Ovary (tissue), 7 donors: ENCODE measurements at regions not wholly inside any gene's neighbourhood (a gene's known extent, or its start where the extent isn't known, plus 50 kb on each side); places are given as distances from the start of the nearest gene placed in this dataset.

Experiments used
- DNase-seq, 5 donors: peaks; one replicate each; pipeline ENCODE4 v3.0.0-alpha.2; 2019 to 2020
- H3K27ac ChIP-seq, 2 donors: fragments of 200-600 bp; one replicate each; pipeline versions ENCODE4 v1.5.1 to v1.8.0; 2019 to 2022
- H3K27me3 ChIP-seq: fragments of 200-600 bp; one replicate; pipeline ENCODE4 v1.8.0; 2022
- H3K36me3 ChIP-seq: fragments of 200-600 bp; sonication (generic); one replicate; pipeline ENCODE4 v1.5.1; 2019
- H3K4me1 ChIP-seq: one replicate; pipeline ENCODE4 v1.8.1; 2013; ENCODE audit warnings: mild to moderate bottlenecking, moderate library complexity; ENCODE audit not compliant: insufficient read depth
- H3K4me3 ChIP-seq: fragments of 200-600 bp; sonication (generic); one replicate; pipeline ENCODE4 v1.5.1; 2017
- H3K9me3 ChIP-seq, 2 donors: fragments of 200-600 bp in 1 of 2; sonication (generic) in 1 of 2; one replicate each; pipeline versions ENCODE4 v1.5.1 to v1.8.1; 2013 to 2019; ENCODE audit warnings: mild to moderate bottlenecking in 1 of 2, moderate library complexity in 1 of 2
- CTCF ChIP-seq, 3 donors: fragments of 450-650 bp in 2 of 3; fragments of 200-600 bp in 1 of 3; IDR thresholded peaks; one replicate each; pipeline versions ENCODE4 v1.5.1 to v1.8.0; 2016 to 2022; ENCODE audit warnings: antibody characterized with exemption in 3 of 3, mild to moderate bottlenecking in 1 of 3
- EP300 ChIP-seq: sonication (generic); formaldehyde crosslinking; IDR thresholded peaks from one replicate; pipeline ENCODE4 v1.6.1; 2017; ENCODE audit warnings: antibody characterized with exemption
- POLR2A ChIP-seq: fragments of 450-650 bp; IDR thresholded peaks from one replicate; pipeline ENCODE4 v1.6.1; 2017; ENCODE audit warnings: antibody characterized with exemption, mild to moderate bottlenecking, moderate library complexity
- WGBS, 3 donors: extraction: QIAGEN DNeasy Blood & Tissue Kit in 1 of 3; methylation state at CpG; one replicate each; pipeline versions ENCODE4 v1.1.5 to v1.1.7; 2013 to 2017; 5-methylcytosine and 5-hydroxymethylcytosine counted together
- intact Hi-C, 4 donors: fragments of 100-400 bp; cut with DNase I; formaldehyde crosslinking; loops; one replicate each; pipeline versions ENCODE4 v1.11.0 to v1.15.1; 2022 to 2023
- donor health status: DM: no; HTN: no; CAD: no; lungs with moderate emphysema.
- donor health status: DM: no; HTN: no; CAD: no.
- donor health status: Bipolar disorder and iron deficiency.
- donor health status: DM: no; HTN: no; CAD: no.
- donor health status: DM: yes; HTN: yes; CAD: no.

- H3K4me3 ChIP-seq, result no peak overlapping the region
- H3K36me3 ChIP-seq, result no peaks in the 10 kb centered on the region
- H3K4me1 ChIP-seq, result no peaks in the 10 kb centered on the region
- no peak for DNase-seq
- TF ChIP-seq EP300 (no peak), POLR2A (no peak), CTCF (IDR thresholded peaks at IDR 0.05) (no peak)
- intact Hi-C loops, result no loop called here
- no peaks in the 10 kb centered on the region for H3K9me3 ChIP-seq
- no peak overlapping the region for H3K27ac ChIP-seq
- 59 to 67% (median 67%) methylated on average over 1 of the region's 1 CpG for WGBS, 3 donors
- H3K27me3 ChIP-seq, result no peaks in the 10 kb centered on the region
These were observed 197.5 kb downstream of the VEGFC start for GRCh38 chr4:176595257-176595656.

- no peaks in the 10 kb centered on the region for H3K27me3 ChIP-seq
- H3K36me3 ChIP-seq, result no peaks in the 10 kb centered on the region
- H3K4me3 ChIP-seq, result no peak overlapping the region
- no peaks in the 10 kb centered on the region for H3K9me3 ChIP-seq
- DNase-seq, result no peak
- no peaks in the 10 kb centered on the region for H3K4me1 ChIP-seq
- H3K27ac ChIP-seq, result no peak overlapping the region
- intact Hi-C loops, result no loop called here
- 89 to 95% (median 92%) methylated on average over 9 of the region's 9 CpGs for WGBS, 3 donors
- no peak for TF ChIP-seq POLR2A
- TF ChIP-seq CTCF (IDR thresholded peaks at IDR 0.05), result no peak
- TF ChIP-seq EP300, result no peak
These were observed 191.6 kb downstream of the VEGFC start for GRCh38 chr4:176601124-176601523.

GRCh38 chr4:176607807-176608206 lies 184.9 kb downstream of the VEGFC start:
- Histone ChIP-seq H3K4me3 (no peak overlapping the region), H3K27ac (no peak overlapping the region), H3K27me3 (no peaks in the 10 kb centered on the region), H3K9me3 (no peaks in the 10 kb centered on the region), H3K4me1 (no peaks in the 10 kb centered on the region), H3K36me3 (no peaks in the 10 kb centered on the region)
- no peak for TF ChIP-seq POLR2A
- TF ChIP-seq CTCF (IDR thresholded peaks at IDR 0.05), result no peak
- TF ChIP-seq EP300, result no peak
- no peak for DNase-seq
- WGBS, 3 donors, result 95 to 96% (median 95%) methylated on average over 11 of the region's 11 CpGs
- intact Hi-C loops, result no loop called here

- Histone ChIP-seq H3K9me3 (no peaks in the 10 kb centered on the region), H3K4me3 (no peak overlapping the region), H3K27me3 (no peaks in the 10 kb centered on the region), H3K4me1 (no peaks in the 10 kb centered on the region), H3K36me3 (no peaks in the 10 kb centered on the region), H3K27ac (no peak overlapping the region)
- no peak for DNase-seq
- intact Hi-C loops, result no loop called here
- TF ChIP-seq CTCF (IDR thresholded peaks at IDR 0.05), result no peak
- no peak for TF ChIP-seq POLR2A
- no peak for TF ChIP-seq EP300
- 94 to 97% (median 96%) methylated on average over 2 of the region's 2 CpGs for WGBS, 3 donors
These were observed 184.4 kb downstream of the VEGFC start for GRCh38 chr4:176608346-176608745.

- H3K4me3 ChIP-seq, result no peak overlapping the region
- no peaks in the 10 kb centered on the region for H3K4me1 ChIP-seq
- H3K36me3 ChIP-seq, result no peaks in the 10 kb centered on the region
- TF ChIP-seq POLR2A, result no peak
- TF ChIP-seq CTCF (IDR thresholded peaks at IDR 0.05), result no peak
- no peak for TF ChIP-seq EP300
- H3K27ac ChIP-seq, result no peak overlapping the region
- intact Hi-C loops, result no loop called here
- H3K9me3 ChIP-seq, result no peaks in the 10 kb centered on the region
- WGBS, 3 donors, result 81 to 88% (median 86%) methylated on average over 2 of the region's 2 CpGs
- H3K27me3 ChIP-seq, result no peaks in the 10 kb centered on the region
- no peak for DNase-seq
These were observed 182.1 kb downstream of the VEGFC start for GRCh38 chr4:176610594-176610993.
